Testis (tissue), 2 donors: ENCODE measurements at regions not wholly inside any gene's neighbourhood (a gene's known extent, or its start where the extent isn't known, plus 50 kb on each side); places are given as distances from the start of the nearest gene placed in this dataset.

Source experiments
- POLR2A ChIP-seq: fragments of 450-650 bp; IDR thresholded peaks from one replicate; pipeline ENCODE4 v1.6.1; 2017; ENCODE audit warnings: antibody characterized with exemption, mild to moderate bottlenecking, moderate library complexity
- TF ChIP-seq, protein P1 (sequence below), 3 experiments: fragments of 450-650 bp in 2 of 3; fragments of 200-600 bp in 1 of 3; sonication (generic) in 1 of 3; IDR thresholded peaks; one replicate each; pipeline ENCODE4 v1.5.1; 2016 to 2019; ENCODE audit warnings: antibody characterized with exemption in 3 of 3, mild to moderate bottlenecking in 2 of 3, moderate library complexity in 1 of 3

GRCh38 chr2:120937686-120938044, 202.0 kb downstream of the GLI2 start:
- TF ChIP-seq, protein P1, sequence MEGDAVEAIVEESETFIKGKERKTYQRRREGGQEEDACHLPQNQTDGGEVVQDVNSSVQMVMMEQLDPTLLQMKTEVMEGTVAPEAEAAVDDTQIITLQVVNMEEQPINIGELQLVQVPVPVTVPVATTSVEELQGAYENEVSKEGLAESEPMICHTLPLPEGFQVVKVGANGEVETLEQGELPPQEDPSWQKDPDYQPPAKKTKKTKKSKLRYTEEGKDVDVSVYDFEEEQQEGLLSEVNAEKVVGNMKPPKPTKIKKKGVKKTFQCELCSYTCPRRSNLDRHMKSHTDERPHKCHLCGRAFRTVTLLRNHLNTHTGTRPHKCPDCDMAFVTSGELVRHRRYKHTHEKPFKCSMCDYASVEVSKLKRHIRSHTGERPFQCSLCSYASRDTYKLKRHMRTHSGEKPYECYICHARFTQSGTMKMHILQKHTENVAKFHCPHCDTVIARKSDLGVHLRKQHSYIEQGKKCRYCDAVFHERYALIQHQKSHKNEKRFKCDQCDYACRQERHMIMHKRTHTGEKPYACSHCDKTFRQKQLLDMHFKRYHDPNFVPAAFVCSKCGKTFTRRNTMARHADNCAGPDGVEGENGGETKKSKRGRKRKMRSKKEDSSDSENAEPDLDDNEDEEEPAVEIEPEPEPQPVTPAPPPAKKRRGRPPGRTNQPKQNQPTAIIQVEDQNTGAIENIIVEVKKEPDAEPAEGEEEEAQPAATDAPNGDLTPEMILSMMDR (IDR thresholded peaks at IDR 0.05) = no peak
- TF ChIP-seq POLR2A = no peak
